Tongue (tissue), 1 donor: ENCODE measurements at regions not wholly inside any gene's neighbourhood (a gene's known extent, or its start where the extent isn't known, plus 50 kb on each side); places are given as distances from the start of the nearest gene placed in this dataset.
"Not testable (repeated sequence)": the region's sequence is repeated elsewhere in the genome, so short reads cannot be mapped to it uniquely, and the experiment has no call there.

Source experiments
- DNase-seq: peaks from one replicate; pipeline ENCODE4 v3.0.0-alpha.2; 2015

- no peak for DNase-seq
Observed at GRCh38 chr12:90502070-90502469, 452.9 kb downstream of the CCER1 start.

GRCh38 chr12:90501412-90501811 lies 453.6 kb downstream of the CCER1 start:
- DNase-seq, result no peak

DNA sequence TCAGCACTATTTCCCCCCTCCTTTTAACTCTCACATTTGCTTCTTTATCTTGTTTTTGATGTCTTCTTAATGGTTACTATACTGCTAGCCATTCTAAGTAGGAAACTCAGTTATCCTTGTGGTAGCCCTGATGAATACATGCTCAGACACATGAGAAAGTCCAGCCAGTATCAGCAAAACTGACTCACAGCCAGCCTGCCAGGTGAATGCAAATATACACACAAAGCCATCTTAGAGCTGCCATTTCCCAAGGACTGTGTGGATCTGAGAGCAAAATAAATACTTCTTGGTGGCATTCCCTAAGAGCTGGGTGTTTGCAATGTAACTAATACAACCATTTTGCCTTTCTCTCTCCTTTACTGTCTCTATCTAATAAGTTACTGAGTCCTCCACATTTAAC lies 455.2 kb downstream of the CCER1 start:
- no peak for DNase-seq

GRCh38 chr12:90497923-90498545 lies 456.9 kb downstream of the CCER1 start:
- no peak for DNase-seq

DNA sequence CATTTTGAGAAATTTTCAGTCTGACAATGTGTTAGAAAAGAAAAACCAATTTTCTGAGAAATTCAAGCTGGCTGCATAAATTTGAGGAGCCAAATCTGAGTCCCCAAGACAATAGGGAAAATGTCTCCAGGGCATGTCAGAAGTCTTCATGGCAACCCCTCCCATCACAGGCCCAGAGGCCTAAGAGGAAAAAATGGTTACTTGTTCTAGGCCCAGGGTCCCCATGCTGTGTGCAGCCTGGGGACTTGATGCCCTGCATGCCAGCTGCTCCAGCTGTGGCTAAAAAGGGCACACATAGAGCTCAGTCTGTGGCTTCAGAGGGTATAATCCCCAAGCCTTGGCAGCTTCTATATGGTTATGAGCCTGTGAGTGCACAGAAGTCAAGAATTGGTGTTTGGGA lies 464.6 kb downstream of the CCER1 start:
- DNase-seq, result no peak

GRCh38 chr12:90489141-90489540 lies 465.8 kb downstream of the CCER1 start:
- no peak for DNase-seq

DNA sequence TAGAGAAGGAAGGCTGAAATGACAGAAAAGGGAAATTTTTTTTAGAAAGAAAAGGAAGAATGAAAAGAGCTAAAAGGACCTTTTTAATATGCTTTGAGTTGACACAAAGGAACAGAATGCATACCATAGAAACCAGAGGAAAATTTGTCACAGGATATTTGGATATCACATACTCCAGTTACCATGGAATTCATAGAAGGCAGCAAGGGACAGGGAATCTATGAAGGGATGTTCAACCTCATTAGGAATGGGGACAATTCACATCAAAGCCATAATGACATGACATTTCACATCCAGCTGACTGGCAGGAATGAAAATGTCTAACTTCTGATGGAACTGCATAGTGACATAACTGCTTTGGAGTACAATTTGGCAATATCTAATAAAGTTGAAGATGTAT lies 469.4 kb downstream of the CCER1 start:
- no peak for DNase-seq

- no peak for DNase-seq
Observed at GRCh38 chr12:90484094-90484493, 470.9 kb downstream of the CCER1 start.

- DNase-seq, result no peak
Observed at GRCh38 chr12:90481748-90482147, 473.2 kb downstream of the CCER1 start.

DNA sequence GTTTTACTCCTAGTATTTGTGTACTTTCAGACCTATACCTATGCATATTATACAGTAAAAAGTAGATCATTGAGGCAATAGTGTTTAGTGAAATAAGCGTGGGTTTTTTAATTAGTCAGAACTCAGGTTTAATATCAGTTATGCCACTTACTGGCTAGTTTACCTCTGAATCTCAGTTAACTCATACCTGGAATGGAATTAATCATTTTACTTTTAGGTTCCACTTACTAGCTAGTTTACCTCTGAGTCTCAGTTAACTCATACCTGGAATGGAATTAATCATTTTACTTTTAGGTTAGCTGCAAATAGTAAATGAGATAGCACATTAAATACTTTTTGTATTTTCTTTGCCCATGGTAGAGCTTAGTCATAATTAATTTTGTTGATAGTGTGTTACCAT lies 475.7 kb downstream of the CCER1 start:
- DNase-seq, result no peak

- DNase-seq, result no peak
Observed at GRCh38 chr12:90473831-90474230, 481.1 kb downstream of the CCER1 start.

DNA sequence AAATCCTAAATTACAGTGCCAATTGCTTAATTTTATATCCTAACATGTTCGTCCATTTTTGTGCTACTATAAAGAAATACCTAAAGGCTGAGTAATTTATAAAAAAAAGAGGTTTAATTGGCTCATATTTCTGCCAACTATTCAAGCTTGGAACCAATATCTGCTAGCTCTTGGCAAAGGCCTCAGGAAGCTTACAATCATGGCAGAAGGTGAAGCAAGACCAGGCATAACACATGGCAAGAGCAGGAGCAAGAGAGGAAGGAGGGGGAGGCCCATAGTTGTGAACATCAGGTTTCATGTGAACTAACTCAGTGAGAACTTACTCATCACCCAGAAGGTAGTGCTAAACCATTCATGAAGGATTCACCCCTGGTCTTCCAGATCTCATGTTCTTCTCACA lies 494.3 kb downstream of the CCER1 start:
- DNase-seq, result no peak

GRCh38 chr12:90456248-90456647 lies 498.7 kb downstream of the CCER1 start:
- DNase-seq, result no peak

- DNase-seq, result no peak
Observed at GRCh38 chr12:90455756-90456155, 499.2 kb downstream of the CCER1 start.

DNA sequence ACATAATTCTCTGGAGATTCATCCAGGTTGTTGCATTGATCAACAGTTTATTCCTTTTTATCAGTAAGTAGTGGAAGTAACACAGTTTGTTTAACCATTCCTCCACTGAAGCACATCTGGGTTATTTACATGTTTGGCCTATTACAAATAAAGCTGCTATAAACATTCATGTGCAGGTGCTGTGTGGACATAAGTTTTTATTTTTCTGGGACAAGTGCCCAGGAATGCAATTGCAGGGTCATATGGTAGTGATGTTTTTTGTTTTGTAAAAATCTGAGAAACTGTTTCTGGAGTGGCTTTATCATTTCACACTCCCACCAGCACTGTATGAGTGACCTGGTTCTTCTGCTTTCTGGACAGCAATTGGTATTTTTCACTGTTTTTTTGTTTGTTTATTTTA lies 505.4 kb downstream of the CCER1 start:
- DNase-seq, result peak; percentile 9

DNA sequence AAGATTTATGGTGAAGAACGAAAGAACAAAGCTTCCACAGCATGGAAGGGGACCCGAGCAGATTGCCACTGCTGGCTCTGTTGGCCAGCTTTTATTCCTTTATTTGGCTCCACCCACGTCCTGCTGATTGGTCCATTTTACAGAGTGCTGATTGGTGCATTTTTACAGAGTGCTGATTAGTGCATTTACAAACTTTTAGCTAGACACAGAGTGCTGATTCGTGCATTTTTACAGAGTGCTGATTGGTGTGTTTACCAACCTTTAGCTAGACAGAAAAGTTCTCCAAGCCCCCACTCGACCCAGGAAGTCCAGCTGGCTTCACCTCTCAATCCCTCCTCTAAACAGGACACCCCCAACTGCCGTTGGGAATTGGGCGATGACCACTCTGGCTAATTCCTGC lies 511.5 kb downstream of the CCER1 start:
- not testable (repeated sequence) for DNase-seq

GRCh38 chr12:90441431-90441830 lies 513.5 kb downstream of the CCER1 start:
- no peak for DNase-seq

DNA sequence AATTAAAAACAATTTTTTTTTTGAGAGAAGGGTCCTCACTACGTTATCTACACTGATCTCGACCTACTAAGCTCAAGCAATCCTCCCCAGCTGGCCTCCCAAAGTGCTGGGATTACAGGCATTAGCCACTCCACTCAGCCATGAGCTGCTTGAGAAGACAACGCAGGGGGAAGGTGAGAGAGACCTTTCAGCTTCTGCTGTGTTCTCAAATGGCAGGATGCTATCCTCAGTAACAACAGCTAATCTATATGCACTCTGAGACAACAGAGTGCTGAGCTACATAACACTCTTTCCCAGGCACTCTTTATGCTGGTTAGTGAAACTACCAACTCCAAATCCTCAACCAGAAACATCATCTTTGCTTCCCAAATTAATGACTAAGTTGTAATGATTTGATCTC lies 526.1 kb downstream of the CCER1 start:
- no peak for DNase-seq

DNA sequence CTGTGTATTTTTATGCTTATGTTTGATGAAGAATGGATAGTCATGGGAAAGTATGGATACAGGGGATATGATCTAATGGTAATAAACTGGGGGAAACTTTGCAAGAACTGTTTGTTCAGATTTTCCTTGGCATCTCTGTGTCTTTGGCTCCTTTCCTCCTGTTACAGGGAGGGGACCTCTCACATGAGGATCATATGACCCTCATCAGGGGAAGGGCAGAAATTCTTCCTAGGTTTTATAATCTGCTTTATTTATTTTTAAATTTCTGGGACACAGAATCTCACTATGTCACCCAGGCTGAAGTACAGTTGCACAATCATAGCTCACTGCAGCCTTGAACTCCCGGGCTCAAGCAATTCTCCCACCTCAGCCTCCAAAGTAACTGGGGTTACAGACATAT lies 526.5 kb downstream of the CCER1 start:
- DNase-seq, result no peak

DNA sequence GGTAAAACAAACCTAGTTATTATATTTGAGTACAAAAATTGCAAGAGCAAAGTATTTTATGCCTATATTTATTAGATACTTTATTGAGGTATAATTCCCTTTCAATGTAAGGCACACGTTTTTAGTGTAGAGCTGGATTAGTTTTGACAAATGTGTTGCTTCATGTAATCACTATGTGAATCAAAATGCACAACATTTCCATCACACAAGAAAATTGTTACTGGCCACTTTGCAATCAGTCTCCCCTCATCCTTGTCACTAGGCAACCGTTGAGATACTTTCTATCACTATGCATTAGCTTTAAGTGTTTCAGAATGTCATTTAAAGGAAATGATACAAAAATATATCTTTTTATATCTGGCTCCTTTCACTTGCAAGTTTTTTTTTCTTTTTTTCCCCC lies 531.0 kb downstream of the CCER1 start:
- no peak for DNase-seq

DNA sequence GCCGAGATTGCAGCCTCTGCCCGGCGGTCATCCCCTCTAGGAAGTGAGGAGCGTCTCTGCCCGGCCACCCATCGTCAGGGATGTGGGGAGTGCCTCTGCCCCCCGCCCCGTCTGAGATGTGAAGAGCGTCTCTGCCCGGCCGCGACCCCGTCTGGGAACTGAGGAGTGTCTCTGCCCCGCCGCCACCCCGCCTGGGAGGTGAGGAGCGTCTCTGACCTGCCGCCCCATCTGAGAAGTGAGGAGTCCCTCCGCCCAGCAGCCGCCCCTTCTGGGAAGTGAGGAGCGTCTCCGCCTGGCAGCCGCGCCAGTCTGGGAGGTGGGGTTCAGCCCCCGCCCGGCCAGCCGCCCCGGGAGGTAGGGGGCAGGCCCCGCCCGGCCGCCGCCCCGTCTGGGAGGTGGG lies 544.0 kb downstream of the CCER1 start:
- no peak for DNase-seq

- peak; percentile 2 for DNase-seq
Observed at GRCh38 chr12:90407841-90408240, 547.1 kb downstream of the CCER1 start.

DNA sequence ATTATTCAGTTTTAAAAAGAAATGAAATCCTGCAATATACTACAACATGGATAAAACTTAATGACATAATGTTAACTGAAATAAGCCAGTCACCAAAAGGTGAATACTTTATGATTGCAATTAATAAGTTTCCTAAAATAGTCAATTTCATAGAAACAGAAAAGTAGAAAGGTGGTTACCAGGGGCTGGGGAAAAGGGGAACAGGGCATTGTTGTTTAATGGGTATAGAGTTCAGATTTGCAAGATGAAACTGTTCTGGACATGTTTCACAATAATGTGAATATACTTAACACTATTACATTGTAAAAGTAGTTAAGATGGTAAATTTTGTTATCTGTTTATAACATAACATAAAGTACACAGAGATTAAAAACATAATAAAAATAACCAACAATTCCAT lies 550.9 kb downstream of the CCER1 start:
- no peak for DNase-seq

DNA sequence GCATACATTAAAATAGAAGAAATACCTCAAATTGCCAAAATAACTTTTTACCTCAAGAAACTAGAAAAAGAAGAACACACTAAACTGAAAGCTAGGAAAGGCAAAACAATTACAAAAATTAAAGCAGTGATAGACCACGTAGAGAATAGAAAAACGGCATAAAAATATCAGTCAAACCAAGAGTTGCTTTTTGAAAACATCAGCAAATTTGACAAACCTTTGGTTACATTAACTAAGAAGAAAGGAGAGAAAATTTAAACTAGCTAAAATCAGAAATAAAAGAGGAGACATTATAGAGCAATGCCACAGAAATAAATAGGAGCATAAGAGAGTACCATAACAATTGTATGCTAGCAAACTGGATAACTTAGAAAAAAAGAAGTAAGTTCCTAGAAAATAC lies 553.8 kb downstream of the CCER1 start:
- no peak for DNase-seq

GRCh38 chr12:90399357-90399756 lies 555.6 kb downstream of the CCER1 start:
- DNase-seq, result no peak
